ENCODE measurements at regions not wholly inside any gene's neighbourhood (a gene's known extent, or its start where the extent isn't known, plus 50 kb on each side); places are given as distances from the start of the nearest gene placed in this dataset.
"Not testable (repeated sequence)": the region's sequence is repeated elsewhere in the genome, so short reads cannot be mapped to it uniquely, and the experiment has no call there.

- DNase-seq, result no peak
Measured at GRCh38 chr20:1825507-1825906, 69.7 kb upstream of the SIRPA start.

DNA sequence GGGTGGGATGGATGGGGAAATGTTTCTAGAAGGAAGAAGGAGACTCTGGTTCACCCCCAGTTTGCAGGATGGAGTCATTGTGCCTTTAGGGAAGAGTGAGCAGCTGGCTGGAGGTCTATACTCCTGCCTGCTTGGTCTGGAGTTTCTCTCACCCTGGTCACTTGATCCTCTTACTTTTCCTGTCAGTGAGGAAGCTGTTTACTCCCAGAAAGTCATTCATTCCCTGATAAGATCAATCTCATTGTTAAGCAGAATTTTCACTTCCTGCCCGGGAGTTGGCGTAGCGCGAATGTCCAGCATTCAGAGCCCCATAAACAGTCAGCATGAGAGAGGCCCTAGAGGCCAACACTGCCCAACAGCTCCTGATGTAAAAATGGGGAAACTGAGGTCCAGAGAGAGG is 70.4 kb upstream of the SIRPA start:
- DNase-seq, result no peak

DNA sequence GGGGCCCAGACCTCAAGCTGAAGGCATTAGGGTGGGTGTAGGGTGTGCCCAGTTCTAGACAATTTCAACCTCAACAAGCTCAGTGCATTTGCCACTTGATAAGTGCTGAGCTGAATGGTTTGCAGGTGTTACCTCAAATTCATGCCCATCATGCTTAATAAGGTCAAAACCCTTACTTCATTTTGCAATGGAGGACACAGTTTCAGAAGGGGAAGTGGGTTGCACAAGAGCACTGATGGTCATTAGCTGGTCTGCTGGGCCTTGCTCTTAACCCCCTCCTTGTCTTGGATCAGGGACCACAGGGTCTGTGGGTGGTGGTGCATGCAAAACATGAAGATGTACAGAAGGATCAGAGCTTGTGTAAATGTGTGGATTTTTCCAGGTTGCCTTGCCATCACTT is 71.0 kb upstream of the SIRPA start:
- no peak for DNase-seq

DNA sequence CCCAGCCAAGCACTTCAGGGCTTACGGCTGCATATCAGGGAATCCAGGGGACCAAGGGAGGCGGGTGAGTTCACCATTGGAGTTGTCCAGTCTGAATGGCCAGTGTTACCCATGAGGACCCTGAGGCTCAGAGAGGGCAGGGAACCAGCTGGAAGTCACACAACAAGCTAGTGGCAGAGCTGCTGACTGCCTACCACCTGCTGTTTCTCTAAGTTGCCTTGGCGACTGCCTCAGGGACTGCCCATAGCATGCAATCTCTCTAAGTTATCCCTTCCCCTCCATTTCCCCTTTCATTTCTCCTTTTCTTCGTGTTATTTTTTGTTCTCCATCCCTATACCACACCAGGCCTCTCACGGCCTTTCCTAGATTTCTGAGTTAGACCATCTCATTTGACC is 71.8 kb upstream of the SIRPA start:
- DNase-seq, result no peak

- DNase-seq, result no peak
Measured at GRCh38 chr20:1822564-1823449, 72.4 kb upstream of the SIRPA start.

DNA sequence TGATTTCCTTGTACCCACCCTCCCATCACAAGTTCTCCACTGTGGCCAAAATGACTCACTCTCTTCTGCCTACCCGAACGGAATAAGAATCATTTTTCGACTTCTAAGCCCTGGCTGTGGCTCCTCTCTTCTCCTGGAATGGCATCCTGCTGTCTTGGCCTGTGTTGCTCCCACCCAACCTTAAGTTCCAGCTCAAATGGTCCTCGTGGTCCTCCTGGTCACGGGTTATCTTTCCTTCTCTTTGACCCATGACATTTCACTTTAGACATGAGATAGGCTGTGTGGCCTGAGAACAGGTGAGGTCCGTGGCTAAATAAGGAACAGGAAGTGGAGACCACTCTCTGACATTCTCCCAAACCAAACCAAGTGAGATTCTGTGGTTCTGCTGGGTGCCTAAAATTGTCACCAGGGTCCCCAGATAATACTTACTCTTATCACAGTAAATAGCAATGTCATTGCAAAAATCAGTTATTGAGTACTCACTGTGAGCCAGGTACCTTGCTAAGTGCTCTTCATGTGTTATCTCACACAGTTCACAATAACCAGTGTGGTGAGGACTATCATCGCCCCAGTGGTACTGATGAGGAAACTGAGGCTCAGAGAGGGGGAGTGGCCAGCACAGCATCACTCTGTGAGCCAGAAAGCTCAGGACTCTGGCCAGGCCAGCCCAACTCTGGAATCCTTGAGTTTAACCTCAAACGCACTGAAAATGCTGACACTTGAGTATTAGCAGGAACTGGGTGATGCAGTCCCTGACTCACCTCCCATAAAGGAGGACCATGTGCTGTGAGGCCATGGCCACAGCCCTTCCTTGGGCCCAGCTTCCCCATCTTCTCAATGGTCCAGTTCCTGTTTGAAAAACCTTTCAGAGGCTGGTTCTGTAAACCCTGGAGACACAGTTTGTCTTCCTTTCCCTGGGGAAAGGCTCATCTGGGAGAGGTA is 74.8 kb upstream of the SIRPA start:
- no peak for DNase-seq

DNA sequence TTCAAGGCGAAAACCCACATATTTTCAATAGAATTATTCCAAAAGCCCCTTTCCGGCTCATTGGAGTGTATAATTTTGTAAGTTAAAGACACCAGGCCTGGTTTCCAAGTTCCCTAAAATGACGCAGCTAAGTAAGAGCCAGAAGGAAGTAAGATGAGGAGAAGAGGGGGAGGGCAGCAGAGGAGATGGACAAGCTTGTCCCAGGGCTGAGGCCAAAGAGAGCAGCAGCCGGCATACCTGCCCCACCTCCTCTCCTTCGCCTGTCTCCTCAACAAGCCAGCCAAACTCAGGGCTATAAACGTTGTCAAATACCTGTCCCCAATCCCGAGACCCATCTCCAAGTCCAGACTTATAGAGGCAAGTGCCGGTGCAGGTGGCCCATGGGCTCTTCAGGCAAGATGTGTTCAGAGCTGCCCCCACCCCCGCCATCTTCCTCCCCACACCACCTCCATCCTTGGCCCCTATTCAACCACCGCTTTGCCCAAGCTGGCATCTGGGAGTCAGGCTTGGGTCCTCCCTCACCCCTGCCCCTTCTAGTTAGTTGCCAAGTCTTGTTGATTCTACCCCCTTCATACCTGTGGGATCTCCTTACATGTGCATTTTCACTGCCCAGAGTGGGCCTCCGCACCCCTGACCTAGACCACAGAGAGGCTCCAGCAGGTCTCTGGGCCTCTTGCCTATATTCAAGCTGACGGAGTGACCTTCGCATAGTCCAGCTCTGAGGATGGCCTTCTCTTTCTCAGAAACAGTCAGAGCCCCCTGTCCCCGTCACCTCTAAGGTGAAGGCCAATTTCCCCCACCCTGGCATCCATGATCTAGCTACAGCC is 75.7 kb upstream of the SIRPA start:
- DNase-seq, result peak; percentile 57

- no peak for DNase-seq
Measured at GRCh38 chr20:1818895-1819294, 76.3 kb upstream of the SIRPA start.

- no peak for DNase-seq
Measured at GRCh38 chr20:1818247-1818840, 76.9 kb upstream of the SIRPA start.

DNA sequence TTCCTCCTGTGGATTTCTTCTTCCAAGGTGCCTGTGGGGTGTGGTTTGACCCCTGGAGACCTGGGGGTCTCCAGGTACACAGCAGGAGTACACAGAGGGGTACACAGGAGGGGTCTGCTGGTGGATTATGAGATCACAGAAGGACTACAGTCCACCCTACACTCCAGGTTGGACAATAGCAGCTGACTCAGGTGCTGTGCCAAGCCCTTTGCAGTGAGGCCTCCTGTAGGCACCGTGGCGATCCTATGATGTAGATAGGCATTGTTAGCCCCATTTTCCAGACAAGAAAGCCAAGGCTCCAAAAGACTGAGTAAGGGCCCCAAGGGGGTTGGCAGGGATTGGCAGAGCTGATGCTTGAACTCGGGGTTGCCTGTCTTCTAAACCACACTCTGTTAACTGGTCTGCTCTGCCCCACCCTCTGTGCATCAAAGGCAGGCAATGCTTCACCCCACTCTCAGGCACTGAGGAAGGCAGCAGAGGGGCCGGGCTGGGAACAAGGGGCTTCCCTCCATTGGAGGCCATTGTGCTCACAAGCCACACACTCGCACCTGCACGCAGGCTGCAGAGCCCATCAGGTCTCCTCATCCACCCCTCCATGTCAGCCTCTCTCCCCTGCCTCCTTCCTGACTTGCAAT is 77.5 kb upstream of the SIRPA start:
- no peak for DNase-seq

- peak; percentile 57 for DNase-seq
Measured at GRCh38 chr20:1816384-1817381, 78.5 kb upstream of the SIRPA start.

DNA sequence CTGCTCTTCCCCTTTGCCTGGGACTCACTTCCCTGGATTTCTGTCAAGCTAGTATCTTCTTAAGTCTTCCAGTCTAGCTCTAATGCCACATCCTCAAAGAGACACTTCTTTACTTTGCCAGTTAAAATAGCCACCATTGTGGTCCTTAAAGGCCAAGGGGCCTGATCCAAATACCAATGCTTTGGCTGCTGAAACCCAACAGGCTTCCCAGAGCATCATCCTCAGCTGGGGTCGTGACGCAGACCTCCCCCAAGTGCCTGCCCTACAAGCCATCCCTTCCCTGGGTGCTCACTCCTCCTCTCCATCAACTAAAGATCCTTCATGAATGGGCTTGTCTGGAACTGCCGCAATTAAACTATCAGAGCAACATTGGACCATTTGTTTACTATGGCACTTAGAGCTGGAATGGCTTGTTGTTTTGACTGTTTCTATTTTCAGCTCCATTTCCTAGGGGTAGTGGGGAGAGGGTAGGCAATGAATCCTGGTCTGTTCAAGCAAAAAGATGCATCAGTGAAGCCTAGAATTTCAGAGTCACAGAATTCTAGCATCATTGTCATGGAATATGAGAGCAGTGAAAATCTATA is 79.6 kb upstream of the SIRPA start:
- DNase-seq, result no peak

GRCh38 chr20:1814861-1815260 is 80.3 kb upstream of the SIRPA start:
- DNase-seq, result not testable (repeated sequence)

DNA sequence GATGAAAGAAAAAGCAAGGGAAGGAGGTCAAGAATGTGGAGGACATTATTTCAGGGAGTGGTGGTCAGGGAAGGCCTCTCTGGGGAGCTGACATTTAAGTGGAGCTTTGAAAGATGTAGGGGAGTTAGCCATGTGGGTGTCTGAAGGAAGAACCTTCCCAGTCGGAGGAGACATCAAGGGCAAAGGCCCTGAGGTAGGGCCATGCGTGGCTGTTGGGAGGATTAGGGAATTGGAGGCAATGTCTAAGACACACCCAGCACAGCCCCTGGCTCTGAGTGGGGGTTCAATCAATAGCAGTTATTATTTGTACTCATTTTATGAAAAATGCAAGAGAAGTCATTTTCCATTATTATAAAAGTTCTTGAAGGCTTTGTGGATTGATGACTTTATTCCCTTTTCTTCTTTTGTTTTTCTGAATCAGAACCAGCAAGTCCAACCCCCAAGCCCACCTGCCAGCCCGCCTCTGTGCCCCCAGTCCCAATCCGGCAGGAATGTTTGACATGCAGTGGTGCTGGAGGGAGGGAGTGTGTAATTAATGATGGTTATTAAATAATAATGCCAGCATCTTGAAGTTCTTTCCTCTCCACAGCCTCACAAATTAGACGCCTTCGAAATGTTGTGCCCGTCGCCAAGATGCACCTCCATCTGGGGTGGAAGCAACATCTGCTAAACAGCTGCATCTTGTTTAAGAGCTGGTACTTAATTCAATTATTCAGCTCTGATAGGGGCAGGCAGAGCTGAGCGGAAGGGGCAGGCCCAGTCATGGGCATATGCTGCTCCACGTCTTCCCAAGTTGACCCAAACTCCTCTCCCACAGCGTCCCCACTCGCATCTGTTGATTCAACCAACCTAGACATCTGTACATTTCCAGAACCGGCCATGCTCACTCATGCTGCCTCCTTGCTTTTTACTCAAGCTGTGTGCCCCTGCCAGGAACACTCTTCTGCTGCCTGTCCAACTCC is 81.3 kb upstream of the SIRPA start:
- no peak for DNase-seq

DNA sequence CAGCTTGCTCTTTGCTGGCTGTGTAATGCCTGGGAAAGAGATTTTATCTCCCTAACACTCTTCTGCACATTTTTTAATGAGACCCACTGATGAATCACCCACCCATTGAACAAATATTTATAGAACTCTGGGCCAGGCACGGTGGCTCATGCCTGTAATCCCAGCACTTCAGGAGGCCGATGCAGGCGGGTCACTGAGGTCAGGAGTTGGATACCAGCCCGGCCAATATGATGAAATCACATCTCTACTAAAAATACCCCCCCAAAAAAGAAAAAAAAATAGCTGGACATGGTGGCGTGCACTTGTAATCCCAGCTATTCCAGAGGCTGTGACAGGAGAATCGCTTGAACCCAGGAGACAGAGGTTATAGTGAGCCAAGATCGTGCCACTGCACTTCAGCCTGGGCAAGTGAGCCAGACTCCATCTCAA is 82.1 kb upstream of the SIRPA start:
- no peak for DNase-seq

DNA sequence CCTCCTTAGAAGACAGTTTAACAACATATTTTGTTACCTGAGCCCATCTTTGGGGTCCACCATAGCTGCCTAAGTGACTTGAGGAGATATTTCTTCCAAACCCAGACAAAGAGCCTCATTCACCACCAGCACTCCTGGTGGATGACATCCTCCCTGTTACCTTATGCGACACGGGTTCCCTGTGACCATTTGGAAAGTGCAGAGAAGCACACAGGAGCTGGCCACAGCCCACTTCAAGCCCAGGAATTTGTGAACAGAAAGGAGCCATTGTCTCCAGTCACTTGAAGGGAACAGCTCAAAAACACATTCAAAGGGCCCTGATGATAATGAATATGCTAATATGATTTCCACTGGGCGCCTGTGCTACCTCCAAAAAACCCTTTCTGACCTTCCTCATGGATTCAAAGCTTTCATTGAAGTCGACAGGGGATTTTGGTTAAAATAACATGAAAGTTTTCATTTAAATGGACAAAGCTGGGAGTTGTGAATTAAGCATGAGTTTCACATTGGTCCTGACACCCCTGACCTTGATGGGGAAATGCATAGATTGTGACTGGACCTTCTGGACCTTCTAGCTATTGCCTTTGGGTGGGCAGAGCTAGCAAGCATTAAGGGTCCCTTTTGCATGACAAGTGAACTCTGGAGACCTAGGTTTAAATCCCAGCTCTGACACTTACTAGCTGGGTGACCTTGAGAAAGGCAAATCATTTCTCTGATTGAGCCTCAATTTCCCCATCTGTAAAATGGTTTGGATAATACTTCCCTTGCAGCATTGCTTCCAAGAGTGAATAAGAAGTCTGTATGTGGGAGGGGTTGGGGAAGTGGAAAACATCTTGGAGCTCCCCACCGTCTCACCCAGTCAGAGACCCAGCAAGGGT is 83.3 kb upstream of the SIRPA start:
- DNase-seq, result no peak

GRCh38 chr20:1810926-1811620 is 84.1 kb upstream of the SIRPA start:
- DNase-seq, result peak; percentile 86

Data from GDM1 (cell line).